ENCODE measurements at regions not wholly inside any gene's neighbourhood (a gene's known extent, or its start where the extent isn't known, plus 50 kb on each side); places are given as distances from the start of the nearest gene placed in this dataset.

- TF ChIP-seq POLR2A (IDR thresholded peaks at IDR 0.05) (no peak), CTCF (IDR thresholded peaks at IDR 0.05) (no peak)
These were observed 359.4 kb upstream of the ARRDC3 start for GRCh38 chr5:91742550-91742949.

Measured in thyroid gland (tissue), 4 donors.